KMS-11 (cell line): ENCODE measurements at regions not wholly inside any gene's neighbourhood (a gene's known extent, or its start where the extent isn't known, plus 50 kb on each side); places are given as distances from the start of the nearest gene placed in this dataset.
"Not testable (repeated sequence)": the region's sequence is repeated elsewhere in the genome, so short reads cannot be mapped to it uniquely, and the experiment has no call there.

ENCODE experiments used
- H2AFZ ChIP-seq: fragments of 200-600 bp; sonication (generic); 2 replicates; pipeline ENCODE4 v1.6.1; 2016; ENCODE audit warnings: antibody characterized with exemption, mixed run types, low read depth
- H3K27ac ChIP-seq: fragments of 200-600 bp; sonication (generic); 2 replicates; pipeline ENCODE4 v1.6.1; 2016; ENCODE audit warnings: mild to moderate bottlenecking, mixed run types
- H3K27me3 ChIP-seq: fragments of 200-600 bp; sonication (generic); 2 replicates; pipeline ENCODE4 v1.6.1; 2017; ENCODE audit warnings: mild to moderate bottlenecking, low read depth, mixed run types, moderate library complexity; ENCODE audit not compliant: insufficient read depth
- H3K36me3 ChIP-seq: fragments of 200-600 bp; sonication (generic); 2 replicates; pipeline ENCODE4 v1.6.1; 2017; ENCODE audit warnings: mild to moderate bottlenecking, mixed run types; ENCODE audit not compliant: insufficient read depth
- H3K4me1 ChIP-seq: fragments of 200-600 bp; sonication (generic); 2 replicates; pipeline ENCODE4 v1.6.1; 2016; ENCODE audit warnings: mild to moderate bottlenecking, low read depth, mixed run types; ENCODE audit not compliant: poor library complexity, severe bottlenecking
- H3K4me2 ChIP-seq: fragments of 200-600 bp; sonication (generic); 2 replicates; pipeline ENCODE4 v1.7.0; 2016; ENCODE audit warnings: mild to moderate bottlenecking, mixed run types
- H3K4me3 ChIP-seq: fragments of 200-600 bp; sonication (generic); IDR thresholded peaks from 2 replicates; pipeline ENCODE4 v1.6.1; 2017; ENCODE audit warnings: low read depth, low read length, mixed read lengths; ENCODE audit not compliant: insufficient read depth
- H3K79me2 ChIP-seq: fragments of 200-600 bp; sonication (generic); 2 replicates; pipeline ENCODE4 v1.6.1; 2016; ENCODE audit warnings: low read depth, mixed run types; ENCODE audit not compliant: insufficient read depth
- H3K9ac ChIP-seq: fragments of 200-600 bp; sonication (generic); 2 replicates; pipeline ENCODE4 v1.6.1; 2016; ENCODE audit warnings: mild to moderate bottlenecking, mixed run types
- H4K20me1 ChIP-seq: fragments of 200-600 bp; sonication (generic); 2 replicates; pipeline ENCODE4 v1.6.1; 2016; ENCODE audit warnings: mild to moderate bottlenecking, mixed run types; ENCODE audit not compliant: insufficient read depth
- TF ChIP-seq, protein P1 (sequence below): fragments of 200-600 bp; sonication (generic); conservative IDR thresholded peaks from 2 replicates; pipeline ENCODE4 v1.6.1; 2017; ENCODE audit warnings: low read depth, mild to moderate bottlenecking, antibody characterized with exemption, low read length, moderate library complexity, mixed read lengths

DNA sequence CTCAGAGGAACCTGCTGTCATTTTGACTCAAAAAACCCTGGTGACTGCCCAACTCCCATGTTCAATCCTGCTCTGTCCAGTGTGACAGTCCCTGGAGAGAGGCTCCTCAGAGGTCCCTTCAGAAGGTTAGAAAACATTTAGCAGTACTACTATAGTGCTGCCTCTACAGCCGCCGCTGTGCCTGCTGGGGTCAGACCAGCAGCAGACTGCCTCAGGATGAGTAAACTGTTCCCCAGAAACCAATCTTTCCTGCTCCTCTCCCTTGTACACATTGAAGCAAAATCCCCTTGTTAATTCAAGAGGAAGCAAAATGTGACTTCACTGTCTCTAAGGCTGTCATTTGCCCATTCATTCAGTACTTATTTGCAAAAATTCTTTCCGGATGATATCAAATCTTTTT is 94.8 kb upstream of the SMARCA2 start:
- Histone ChIP-seq H3K4me1 (peaks cover 52% of the 10 kb centered on the region), H3K36me3 (no peaks in the 10 kb centered on the region)

GRCh38 chr9:1922026-1922425 is 93.1 kb upstream of the SMARCA2 start:
- no peaks in the 10 kb centered on the region for H3K36me3 ChIP-seq
- H3K27me3 ChIP-seq, result no peaks in the 10 kb centered on the region
- H3K79me2 ChIP-seq, result no peaks in the 10 kb centered on the region
- H3K4me2 ChIP-seq, result no peak overlapping the region
- H2AFZ ChIP-seq, result no peak overlapping the region
- H3K9ac ChIP-seq, result no peak overlapping the region
- no peaks in the 10 kb centered on the region for H4K20me1 ChIP-seq
- peaks cover 36% of the 10 kb centered on the region for H3K4me1 ChIP-seq
- TF ChIP-seq, protein P1, sequence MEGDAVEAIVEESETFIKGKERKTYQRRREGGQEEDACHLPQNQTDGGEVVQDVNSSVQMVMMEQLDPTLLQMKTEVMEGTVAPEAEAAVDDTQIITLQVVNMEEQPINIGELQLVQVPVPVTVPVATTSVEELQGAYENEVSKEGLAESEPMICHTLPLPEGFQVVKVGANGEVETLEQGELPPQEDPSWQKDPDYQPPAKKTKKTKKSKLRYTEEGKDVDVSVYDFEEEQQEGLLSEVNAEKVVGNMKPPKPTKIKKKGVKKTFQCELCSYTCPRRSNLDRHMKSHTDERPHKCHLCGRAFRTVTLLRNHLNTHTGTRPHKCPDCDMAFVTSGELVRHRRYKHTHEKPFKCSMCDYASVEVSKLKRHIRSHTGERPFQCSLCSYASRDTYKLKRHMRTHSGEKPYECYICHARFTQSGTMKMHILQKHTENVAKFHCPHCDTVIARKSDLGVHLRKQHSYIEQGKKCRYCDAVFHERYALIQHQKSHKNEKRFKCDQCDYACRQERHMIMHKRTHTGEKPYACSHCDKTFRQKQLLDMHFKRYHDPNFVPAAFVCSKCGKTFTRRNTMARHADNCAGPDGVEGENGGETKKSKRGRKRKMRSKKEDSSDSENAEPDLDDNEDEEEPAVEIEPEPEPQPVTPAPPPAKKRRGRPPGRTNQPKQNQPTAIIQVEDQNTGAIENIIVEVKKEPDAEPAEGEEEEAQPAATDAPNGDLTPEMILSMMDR, result no peak
- no peak overlapping the region for H3K4me3 ChIP-seq
- no peak overlapping the region for H3K27ac ChIP-seq

More for the DNA sequence above, 94.8 kb upstream of the SMARCA2 start:
- H2AFZ ChIP-seq, result no peak overlapping the region
- no peak overlapping the region for H3K9ac ChIP-seq
- H3K27me3 ChIP-seq, result no peaks in the 10 kb centered on the region
- H3K4me3 ChIP-seq, result no peak overlapping the region
- H4K20me1 ChIP-seq, result no peaks in the 10 kb centered on the region
- H3K4me2 ChIP-seq, result no peak overlapping the region
- TF ChIP-seq, protein P1, result no peak
- H3K27ac ChIP-seq, result no peak overlapping the region
- no peaks in the 10 kb centered on the region for H3K79me2 ChIP-seq

GRCh38 chr9:1927546-1927945 is 87.6 kb upstream of the SMARCA2 start:
- Histone ChIP-seq H3K36me3 (no peaks in the 10 kb centered on the region), H3K27me3 (no peaks in the 10 kb centered on the region), H4K20me1 (no peaks in the 10 kb centered on the region), H3K79me2 (no peaks in the 10 kb centered on the region), H3K4me2 (no peak overlapping the region), H3K9ac (no peak overlapping the region), H3K4me3 (no peak overlapping the region), H2AFZ (no peak overlapping the region), H3K27ac (no peak overlapping the region), H3K4me1 (peaks cover 10% of the 10 kb centered on the region)
- TF ChIP-seq, protein P1, result no peak

GRCh38 chr9:1929134-1929533 is 86.0 kb upstream of the SMARCA2 start:
- H3K4me3 ChIP-seq, result no peak overlapping the region
- H3K27me3 ChIP-seq, result no peaks in the 10 kb centered on the region
- no peak overlapping the region for H3K9ac ChIP-seq
- H3K4me1 ChIP-seq, result peaks cover 11% of the 10 kb centered on the region
- H4K20me1 ChIP-seq, result no peaks in the 10 kb centered on the region
- no peaks in the 10 kb centered on the region for H3K36me3 ChIP-seq
- no peaks in the 10 kb centered on the region for H3K79me2 ChIP-seq
- no peak overlapping the region for H3K27ac ChIP-seq
- H3K4me2 ChIP-seq, result no peak overlapping the region
- H2AFZ ChIP-seq, result no peak overlapping the region
- TF ChIP-seq, protein P1, result no peak

DNA sequence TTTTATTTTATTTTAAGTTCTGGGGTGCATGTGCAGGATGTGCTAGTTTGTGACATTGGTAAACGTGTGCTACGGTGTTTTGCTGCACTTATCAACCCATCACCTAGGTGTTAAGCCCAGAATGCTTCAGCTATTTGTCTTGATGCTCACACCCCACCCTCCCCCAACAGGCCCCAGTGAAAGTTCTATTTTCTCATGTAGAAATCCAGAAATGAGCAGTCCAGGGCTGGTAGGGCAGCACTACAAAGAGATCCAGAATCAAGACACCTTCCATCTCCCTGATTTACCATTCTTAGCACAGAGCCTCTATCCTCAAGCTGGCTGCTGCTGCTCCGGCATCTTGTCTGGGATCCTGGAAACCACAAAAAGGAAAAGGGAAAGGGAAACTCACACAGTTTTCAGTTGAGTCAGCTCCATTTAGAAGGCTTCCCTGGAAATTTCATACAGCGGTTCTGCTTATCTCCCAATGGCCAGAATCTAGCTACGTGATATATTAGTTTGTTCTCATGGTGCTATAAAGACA is 85.4 kb upstream of the SMARCA2 start:
- no peaks in the 10 kb centered on the region for H3K36me3 ChIP-seq
- no peaks in the 10 kb centered on the region for H4K20me1 ChIP-seq
- no peak overlapping the region for H3K27ac ChIP-seq
- no peak overlapping the region for H3K9ac ChIP-seq
- peaks cover 15% of the 10 kb centered on the region for H3K4me1 ChIP-seq
- TF ChIP-seq, protein P1, result no peak
- no peak overlapping the region for H3K4me2 ChIP-seq
- no peaks in the 10 kb centered on the region for H3K79me2 ChIP-seq
- H2AFZ ChIP-seq, result no peak overlapping the region
- H3K27me3 ChIP-seq, result no peaks in the 10 kb centered on the region
- no peak overlapping the region for H3K4me3 ChIP-seq

- not testable (repeated sequence) for H3K36me3 ChIP-seq, H3K4me2 ChIP-seq, H4K20me1 ChIP-seq, H3K4me3 ChIP-seq, H3K27ac ChIP-seq, H2AFZ ChIP-seq, H3K79me2 ChIP-seq, H3K9ac ChIP-seq, H3K27me3 ChIP-seq
- H3K4me1 ChIP-seq, result peaks cover 15% of the 10 kb centered on the region
These were observed 84.9 kb upstream of the SMARCA2 start for GRCh38 chr9:1930245-1930736.
